Glutamatergic neuron (in vitro differentiated cells): ENCODE measurements at regions not wholly inside any gene's neighbourhood (a gene's known extent, or its start where the extent isn't known, plus 50 kb on each side); places are given as distances from the start of the nearest gene placed in this dataset.

Source experiments
- DNase-seq: peaks from one replicate; pipeline ENCODE4 v3.0.0; 2022
- H3K27ac Mint-ChIP-seq: one replicate; pipeline ENCODE4 v1.8.0; 2020; ENCODE audit warnings: mild to moderate bottlenecking, mixed read lengths, inconsistent platforms; ENCODE audit not compliant: unreplicated experiment
- H3K27me3 Mint-ChIP-seq: one replicate; pipeline ENCODE4 v1.8.0; 2020; ENCODE audit warnings: mild to moderate bottlenecking, moderate library complexity, mixed read lengths, inconsistent platforms; ENCODE audit not compliant: unreplicated experiment
- H3K36me3 Mint-ChIP-seq: one replicate; pipeline ENCODE4 v1.8.0; 2020; ENCODE audit warnings: mild to moderate bottlenecking, mixed read lengths, inconsistent platforms; ENCODE audit not compliant: unreplicated experiment
- H3K4me1 Mint-ChIP-seq: one replicate; pipeline ENCODE4 v1.8.0; 2020; ENCODE audit warnings: mild to moderate bottlenecking, low read depth, mixed read lengths, inconsistent platforms; ENCODE audit not compliant: unreplicated experiment
- H3K4me3 Mint-ChIP-seq: one replicate; pipeline ENCODE4 v1.8.0; 2020; ENCODE audit warnings: mild to moderate bottlenecking, mixed read lengths, inconsistent platforms; ENCODE audit not compliant: unreplicated experiment
- H3K9me3 Mint-ChIP-seq: one replicate; pipeline ENCODE4 v1.8.0; 2020; ENCODE audit warnings: mild to moderate bottlenecking, moderate library complexity, mixed read lengths, inconsistent platforms; ENCODE audit not compliant: unreplicated experiment
- TF ChIP-seq, protein P1 (sequence below): fragments of 200-600 bp; sonication (generic); IDR thresholded peaks from one replicate; pipeline ENCODE4 v1.5.0; 2021; ENCODE audit not compliant: partially characterized antibody, unreplicated experiment

DNA sequence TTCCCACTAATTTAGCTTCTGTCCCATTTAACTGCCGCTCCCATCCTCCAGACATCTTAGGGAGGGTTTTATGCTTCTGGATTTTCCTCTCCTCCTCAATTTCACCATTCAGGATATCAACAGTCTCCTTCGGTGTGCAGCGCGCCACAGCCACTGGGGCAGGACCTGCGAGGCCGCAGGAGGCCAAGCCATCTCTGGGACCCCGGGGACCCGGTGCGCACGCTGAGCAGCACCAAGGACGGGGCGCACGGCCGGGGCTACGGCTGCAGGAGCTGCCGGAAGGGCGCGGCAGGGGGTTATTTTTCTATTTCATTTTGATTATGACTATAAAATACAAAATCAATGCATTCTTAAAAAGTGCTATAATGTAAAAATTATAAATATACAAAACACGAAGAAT lies 1238.4 kb upstream of the NCAM2 start:
- Mint-ChIP-seq H3K4me1 (no peaks in the 10 kb centered on the region), H3K27ac (no peak overlapping the region), H3K36me3 (no peaks in the 10 kb centered on the region), H3K9me3 (no peaks in the 10 kb centered on the region), H3K4me3 (no peak overlapping the region), H3K27me3 (no peaks in the 10 kb centered on the region)
- no peak for DNase-seq
- TF ChIP-seq, protein P1, sequence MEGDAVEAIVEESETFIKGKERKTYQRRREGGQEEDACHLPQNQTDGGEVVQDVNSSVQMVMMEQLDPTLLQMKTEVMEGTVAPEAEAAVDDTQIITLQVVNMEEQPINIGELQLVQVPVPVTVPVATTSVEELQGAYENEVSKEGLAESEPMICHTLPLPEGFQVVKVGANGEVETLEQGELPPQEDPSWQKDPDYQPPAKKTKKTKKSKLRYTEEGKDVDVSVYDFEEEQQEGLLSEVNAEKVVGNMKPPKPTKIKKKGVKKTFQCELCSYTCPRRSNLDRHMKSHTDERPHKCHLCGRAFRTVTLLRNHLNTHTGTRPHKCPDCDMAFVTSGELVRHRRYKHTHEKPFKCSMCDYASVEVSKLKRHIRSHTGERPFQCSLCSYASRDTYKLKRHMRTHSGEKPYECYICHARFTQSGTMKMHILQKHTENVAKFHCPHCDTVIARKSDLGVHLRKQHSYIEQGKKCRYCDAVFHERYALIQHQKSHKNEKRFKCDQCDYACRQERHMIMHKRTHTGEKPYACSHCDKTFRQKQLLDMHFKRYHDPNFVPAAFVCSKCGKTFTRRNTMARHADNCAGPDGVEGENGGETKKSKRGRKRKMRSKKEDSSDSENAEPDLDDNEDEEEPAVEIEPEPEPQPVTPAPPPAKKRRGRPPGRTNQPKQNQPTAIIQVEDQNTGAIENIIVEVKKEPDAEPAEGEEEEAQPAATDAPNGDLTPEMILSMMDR, result no peak

DNA sequence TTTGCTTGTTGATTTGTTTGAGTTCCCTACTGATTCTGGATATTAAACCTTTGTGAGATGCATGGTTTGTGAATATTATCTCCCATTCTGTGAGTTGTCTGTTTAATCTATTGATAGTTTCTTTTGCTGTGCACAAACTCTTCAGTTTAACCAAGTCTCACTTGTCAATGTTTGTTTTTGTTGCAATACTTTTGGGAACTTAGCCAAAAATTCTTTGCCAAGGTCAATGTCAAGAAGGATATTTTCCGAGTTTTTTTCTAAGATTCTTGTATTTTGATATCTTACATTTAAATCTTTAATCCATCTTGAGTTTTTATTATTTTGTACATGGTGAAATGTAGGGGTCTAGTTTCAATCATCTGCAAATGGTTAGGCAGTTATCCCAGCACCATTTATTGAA lies 1230.7 kb upstream of the NCAM2 start:
- H3K27me3 Mint-ChIP-seq, result peaks cover 3% of the 10 kb centered on the region
- H3K4me1 Mint-ChIP-seq, result no peaks in the 10 kb centered on the region
- DNase-seq, result no peak
- no peak overlapping the region for H3K27ac Mint-ChIP-seq
- TF ChIP-seq, protein P1, result no peak
- no peaks in the 10 kb centered on the region for H3K9me3 Mint-ChIP-seq
- no peaks in the 10 kb centered on the region for H3K36me3 Mint-ChIP-seq
- H3K4me3 Mint-ChIP-seq, result no peak overlapping the region

DNA sequence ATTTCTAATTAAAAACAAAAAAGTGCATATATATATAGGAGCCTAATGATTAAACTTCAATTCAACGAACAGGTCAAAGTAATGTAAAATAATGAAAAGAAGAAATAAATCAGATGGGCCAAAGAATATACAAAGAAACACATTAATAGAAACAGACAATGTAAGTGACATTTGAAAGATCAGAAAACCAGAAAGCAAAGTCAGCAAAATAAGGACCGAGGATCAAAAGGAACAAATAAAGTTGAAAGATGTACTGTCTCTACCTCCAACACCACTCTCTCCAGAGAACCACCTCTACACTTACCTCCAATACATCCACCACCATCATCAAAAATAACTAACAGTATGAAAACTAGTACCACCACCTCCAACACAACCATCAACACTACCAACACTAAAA lies 1226.3 kb upstream of the NCAM2 start:
- Mint-ChIP-seq H3K27me3 (peaks cover 3% of the 10 kb centered on the region), H3K36me3 (no peaks in the 10 kb centered on the region), H3K4me1 (no peaks in the 10 kb centered on the region), H3K9me3 (no peaks in the 10 kb centered on the region), H3K27ac (no peak overlapping the region), H3K4me3 (no peak overlapping the region)
- no peak for DNase-seq
- TF ChIP-seq, protein P1, result no peak

DNA sequence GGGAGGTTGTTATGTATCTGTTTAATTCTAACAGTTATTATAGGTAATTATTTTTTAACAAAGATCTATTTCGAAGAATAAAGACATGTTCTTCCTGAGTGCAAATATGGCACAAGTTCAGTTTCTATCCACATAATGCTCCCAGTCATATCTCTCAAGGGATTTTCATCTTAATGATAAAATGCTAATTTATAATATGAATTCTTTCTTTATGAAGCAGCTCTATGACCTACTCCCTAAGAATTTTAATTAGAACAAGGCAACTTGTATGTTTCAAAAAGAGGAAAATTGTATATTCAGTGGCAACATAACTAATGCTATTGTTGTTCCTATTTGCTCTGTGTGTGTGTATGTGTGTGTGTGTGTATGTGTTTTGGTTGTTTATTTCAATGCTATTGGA lies 1222.1 kb upstream of the NCAM2 start:
- Mint-ChIP-seq H3K9me3 (peaks cover 1% of the 10 kb centered on the region), H3K27me3 (peaks cover 3% of the 10 kb centered on the region), H3K36me3 (no peaks in the 10 kb centered on the region), H3K4me3 (no peak overlapping the region), H3K4me1 (no peaks in the 10 kb centered on the region), H3K27ac (no peak overlapping the region)
- TF ChIP-seq, protein P1, result no peak
- DNase-seq, result no peak

DNA sequence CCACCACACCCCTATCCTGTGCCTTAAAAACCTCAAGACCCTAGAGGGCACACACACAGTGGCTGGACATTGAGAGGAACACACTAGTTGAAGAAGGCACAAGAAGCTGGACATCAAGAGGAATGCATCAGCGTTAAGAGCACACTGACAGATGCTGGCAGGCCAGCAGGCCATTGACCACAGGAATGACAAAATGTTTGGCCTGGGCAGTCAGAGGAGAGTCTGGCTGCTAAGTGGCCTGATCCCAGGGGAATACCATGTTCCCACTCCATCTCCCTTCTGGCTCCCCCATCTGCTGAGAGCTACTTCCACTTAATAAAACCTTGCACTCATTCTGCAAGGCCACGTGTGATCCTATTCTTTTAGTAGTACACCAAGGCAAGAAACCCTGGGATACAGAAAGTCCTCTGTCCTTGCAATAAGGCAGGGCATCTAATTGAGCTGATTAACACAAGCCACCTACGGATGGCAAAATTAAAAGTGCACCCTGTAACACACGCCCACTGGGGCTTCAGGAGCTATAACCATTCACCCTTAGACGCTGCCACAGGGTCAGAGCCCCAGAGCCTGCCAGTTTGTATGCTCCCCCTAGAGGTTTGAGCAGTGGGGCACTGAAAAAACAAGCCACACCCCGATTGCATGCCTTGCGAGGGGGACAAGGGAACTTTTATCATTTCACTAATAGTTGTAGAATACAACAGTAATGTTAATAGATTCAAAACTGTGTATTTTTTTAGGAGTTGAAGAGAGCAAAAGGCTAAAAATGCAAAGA lies 1216.1 kb upstream of the NCAM2 start:
- peak; percentile 68 for DNase-seq
- peaks cover 14% of the 10 kb centered on the region for H3K4me1 Mint-ChIP-seq
- peaks cover 11% of the 10 kb centered on the region for H3K9me3 Mint-ChIP-seq
- peaks cover 15% of the 10 kb centered on the region for H3K36me3 Mint-ChIP-seq
- H3K27me3 Mint-ChIP-seq, result peaks cover 8% of the 10 kb centered on the region
- TF ChIP-seq, protein P1, result peak; percentile 22
- H3K27ac Mint-ChIP-seq, result peak overlapping the region; percentile 71
- peak overlapping the region; percentile 27 for H3K4me3 Mint-ChIP-seq
